HFF-Myc (cell line): ENCODE measurements at regions not wholly inside any gene's neighbourhood (a gene's known extent, or its start where the extent isn't known, plus 50 kb on each side); places are given as distances from the start of the nearest gene placed in this dataset.

Experiments
- DNase-seq: peaks from one replicate; pipeline ENCODE4 v3.0.0-alpha.2; 2011; ENCODE audit warnings: low read depth; ENCODE audit errors: extremely low read depth
- H3K4me3 ChIP-seq: replicated peaks from 2 replicates; pipeline ENCODE4 v1.5.1; 2011; ENCODE audit warnings: low read depth, mild to moderate bottlenecking, control low read depth, low read length
- TF ChIP-seq, protein P1 (sequence below): IDR thresholded peaks from 2 replicates; pipeline ENCODE4 v1.5.1; 2012; ENCODE audit warnings: mild to moderate bottlenecking, low read depth, low read length, control low read depth; ENCODE audit errors: missing control alignments

- TF ChIP-seq, protein P1, sequence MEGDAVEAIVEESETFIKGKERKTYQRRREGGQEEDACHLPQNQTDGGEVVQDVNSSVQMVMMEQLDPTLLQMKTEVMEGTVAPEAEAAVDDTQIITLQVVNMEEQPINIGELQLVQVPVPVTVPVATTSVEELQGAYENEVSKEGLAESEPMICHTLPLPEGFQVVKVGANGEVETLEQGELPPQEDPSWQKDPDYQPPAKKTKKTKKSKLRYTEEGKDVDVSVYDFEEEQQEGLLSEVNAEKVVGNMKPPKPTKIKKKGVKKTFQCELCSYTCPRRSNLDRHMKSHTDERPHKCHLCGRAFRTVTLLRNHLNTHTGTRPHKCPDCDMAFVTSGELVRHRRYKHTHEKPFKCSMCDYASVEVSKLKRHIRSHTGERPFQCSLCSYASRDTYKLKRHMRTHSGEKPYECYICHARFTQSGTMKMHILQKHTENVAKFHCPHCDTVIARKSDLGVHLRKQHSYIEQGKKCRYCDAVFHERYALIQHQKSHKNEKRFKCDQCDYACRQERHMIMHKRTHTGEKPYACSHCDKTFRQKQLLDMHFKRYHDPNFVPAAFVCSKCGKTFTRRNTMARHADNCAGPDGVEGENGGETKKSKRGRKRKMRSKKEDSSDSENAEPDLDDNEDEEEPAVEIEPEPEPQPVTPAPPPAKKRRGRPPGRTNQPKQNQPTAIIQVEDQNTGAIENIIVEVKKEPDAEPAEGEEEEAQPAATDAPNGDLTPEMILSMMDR: no peak
- H3K4me3 ChIP-seq: no peak overlapping the region
These were observed 166.4 kb downstream of the TEX29 start for GRCh38 chr13:111486801-111487200.

DNA sequence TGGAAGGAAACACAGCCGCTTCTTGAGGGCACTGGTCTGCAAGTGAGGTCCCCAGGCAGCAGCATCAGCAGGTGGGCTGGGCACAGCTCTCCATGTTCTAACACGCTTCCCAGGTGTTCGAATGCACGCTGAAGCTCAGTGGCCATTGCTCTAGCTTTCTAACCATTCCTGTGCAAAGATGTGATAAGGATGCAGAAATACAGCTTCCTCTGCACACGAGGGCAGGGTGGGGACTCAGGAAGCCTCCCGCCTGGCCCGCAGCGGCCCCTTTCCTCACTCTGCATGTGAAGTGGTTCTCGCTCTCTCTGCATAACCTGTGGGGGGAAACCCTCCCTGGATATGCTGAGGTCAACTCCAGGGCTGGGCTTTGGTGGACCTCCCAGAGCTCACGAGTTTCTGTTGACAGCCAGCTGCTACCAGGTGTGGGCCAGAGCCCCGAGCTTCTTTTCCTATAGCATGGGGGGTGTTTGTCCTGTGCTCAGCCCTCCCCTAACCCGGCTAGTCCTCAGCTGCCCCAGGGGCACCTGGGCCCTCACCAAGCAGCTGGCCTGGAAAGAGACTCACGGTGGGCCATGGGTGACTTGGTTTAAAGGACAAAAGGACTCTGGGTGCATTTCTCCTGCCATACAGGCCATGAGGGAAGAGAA, 168.2 kb downstream of the TEX29 start:
- no peak overlapping the region for H3K4me3 ChIP-seq
- TF ChIP-seq, protein P1: no peak
- no peak for DNase-seq

More at GRCh38 chr13:111486801-111487200, 166.4 kb downstream of the TEX29 start:
- no peak for DNase-seq

- DNase-seq: no peak
- H3K4me3 ChIP-seq: no peak overlapping the region
- TF ChIP-seq, protein P1: no peak
These were observed 168.9 kb downstream of the TEX29 start for GRCh38 chr13:111489301-111489700.

DNA sequence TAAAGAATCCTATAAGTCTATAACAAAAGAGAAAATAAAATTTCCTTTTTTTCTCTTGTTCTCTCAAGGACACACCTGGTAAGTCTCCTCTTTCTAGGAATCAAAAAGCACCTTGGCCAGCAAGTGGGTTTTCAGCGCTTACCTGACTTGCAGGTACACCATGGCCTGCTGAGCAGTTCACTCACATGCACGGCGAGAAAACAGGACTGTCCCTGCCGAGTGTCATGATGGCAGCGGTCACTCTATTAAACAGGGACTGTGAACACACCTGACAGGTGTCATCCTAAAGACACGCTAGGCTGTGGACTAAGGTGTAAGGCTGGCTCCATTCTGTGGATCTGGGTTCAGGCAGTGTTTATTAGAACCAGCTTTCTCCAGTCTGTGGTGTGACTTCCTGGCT, 170.2 kb downstream of the TEX29 start:
- H3K4me3 ChIP-seq: no peak overlapping the region
- DNase-seq: no peak

DNA sequence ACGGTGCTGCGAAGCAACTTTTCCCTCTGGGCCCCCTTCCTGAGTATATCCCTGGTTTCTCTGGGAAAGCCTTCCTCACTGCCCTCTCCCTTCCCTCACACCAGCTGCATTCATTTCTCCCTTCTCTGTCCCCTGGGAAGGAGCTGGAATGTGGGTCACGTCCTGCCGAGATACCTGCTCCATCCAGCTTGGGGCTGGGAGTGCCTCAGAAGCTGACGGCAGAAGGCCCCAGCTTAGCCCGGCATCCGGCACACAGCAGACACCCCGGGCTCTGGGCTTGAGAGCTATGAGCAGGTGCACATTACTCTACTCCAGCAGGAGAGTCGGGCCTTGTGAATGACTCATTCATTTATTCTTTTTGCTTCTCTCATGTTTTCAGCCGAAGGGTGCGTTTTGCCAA, 170.6 kb downstream of the TEX29 start:
- no peak for DNase-seq
- TF ChIP-seq, protein P1: no peak
- no peak overlapping the region for H3K4me3 ChIP-seq

More for the DNA sequence above, 170.2 kb downstream of the TEX29 start:
- TF ChIP-seq, protein P1: no peak

DNA sequence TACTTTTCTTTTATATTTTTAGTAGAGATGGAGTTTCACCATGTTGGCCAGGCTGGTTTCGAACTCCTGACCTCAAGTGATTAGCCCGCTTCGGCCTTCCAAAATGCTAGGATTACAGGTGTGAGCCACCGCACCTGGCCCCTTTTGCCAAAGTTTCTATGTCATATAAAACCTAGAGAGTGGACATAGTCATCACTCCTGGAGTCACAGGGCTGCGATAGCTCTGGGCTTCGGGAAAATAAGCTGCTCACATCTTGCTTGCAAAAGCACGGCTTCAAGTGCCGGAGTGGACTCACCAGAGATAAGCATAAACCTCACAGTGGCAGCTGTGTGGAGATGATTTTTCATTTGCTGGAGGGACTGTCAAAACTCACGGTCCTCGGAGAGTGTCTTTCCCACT, 171.2 kb downstream of the TEX29 start:
- TF ChIP-seq, protein P1: no peak
- no peak for DNase-seq
- no peak overlapping the region for H3K4me3 ChIP-seq

- no peak overlapping the region for H3K4me3 ChIP-seq
- no peak for DNase-seq
- TF ChIP-seq, protein P1: no peak
These were observed 172.0 kb downstream of the TEX29 start for GRCh38 chr13:111492341-111492950.
